ENCODE measurements at regions not wholly inside any gene's neighbourhood (a gene's known extent, or its start where the extent isn't known, plus 50 kb on each side); places are given as distances from the start of the nearest gene placed in this dataset.

GRCh38 chr13:48910686-48911085, 65.0 kb upstream of the FNDC3A start:
- Mint-ChIP-seq H3K4me3 (no peak overlapping the region), H3K4me1 (no peaks in the 10 kb centered on the region), H3K36me3 (ENCODE audit: low read depth) (no peaks in the 10 kb centered on the region), H3K27ac (no peak overlapping the region), H3K27me3 (peaks cover 3% of the 10 kb centered on the region), H3K9me3 (peaks cover 4% of the 10 kb centered on the region)
- DNase-seq, result no peak
- POLR2A ChIA-PET, result no interaction called here
- CTCF ChIA-PET, result interaction anchor here (1.1 kb wide), 1 partner anchor 10 kb away, joined by 3 read pairs; no protein-coding TSS in a partner anchor

- no peak for DNase-seq
- POLR2A ChIA-PET, result no interaction called here
- no peak overlapping the region for H3K27ac Mint-ChIP-seq
- H3K9me3 Mint-ChIP-seq, result peaks cover 16% of the 10 kb centered on the region
- H3K36me3 Mint-ChIP-seq (ENCODE audit: low read depth), result no peaks in the 10 kb centered on the region
- no peaks in the 10 kb centered on the region for H3K4me1 Mint-ChIP-seq
- CTCF ChIA-PET, result no interaction called here
- H3K27me3 Mint-ChIP-seq, result no peaks in the 10 kb centered on the region
- no peak overlapping the region for H3K4me3 Mint-ChIP-seq
Measured at GRCh38 chr13:48919751-48920150, 56.0 kb upstream of the FNDC3A start.

GRCh38 chr13:48920730-48921129, 55.0 kb upstream of the FNDC3A start:
- H3K4me3 Mint-ChIP-seq, result no peak overlapping the region
- H3K27me3 Mint-ChIP-seq, result no peaks in the 10 kb centered on the region
- H3K27ac Mint-ChIP-seq, result no peak overlapping the region
- no peak for DNase-seq
- peaks cover 11% of the 10 kb centered on the region for H3K9me3 Mint-ChIP-seq
- H3K4me1 Mint-ChIP-seq, result no peaks in the 10 kb centered on the region
- ChIA-PET POLR2A (no interaction called here), CTCF (interaction anchor here (0.7 to 1.2 kb wide), 4 partner anchors 10 to 87 kb away, joined by 3 read pairs; no protein-coding TSS in a partner anchor)
- no peaks in the 10 kb centered on the region for H3K36me3 Mint-ChIP-seq (ENCODE audit: low read depth)

GRCh38 chr13:48923376-48923775, 52.3 kb upstream of the FNDC3A start:
- POLR2A ChIA-PET, result no interaction called here
- peaks cover 7% of the 10 kb centered on the region for H3K9me3 Mint-ChIP-seq
- H3K27ac Mint-ChIP-seq, result no peak overlapping the region

GRCh38 chr13:48925001-48925400, 50.7 kb upstream of the FNDC3A start:
- ChIA-PET CTCF (no interaction called here), POLR2A (no interaction called here)
- Mint-ChIP-seq H3K9me3 (peaks cover 7% of the 10 kb centered on the region), H3K27ac (no peak overlapping the region), H3K4me1 (no peaks in the 10 kb centered on the region), H3K4me3 (no peak overlapping the region), H3K27me3 (no peaks in the 10 kb centered on the region), H3K36me3 (ENCODE audit: low read depth) (no peaks in the 10 kb centered on the region)
- no peak for DNase-seq

More at GRCh38 chr13:48923376-48923775, 52.3 kb upstream of the FNDC3A start:
- no peaks in the 10 kb centered on the region for H3K4me1 Mint-ChIP-seq
- H3K4me3 Mint-ChIP-seq, result no peak overlapping the region
- no peaks in the 10 kb centered on the region for H3K27me3 Mint-ChIP-seq
- no peak for DNase-seq
- CTCF ChIA-PET, result interaction anchor here (0.6 kb wide), 2 partner anchors 425 to 954 kb away, joined by 3 to 4 read pairs; no protein-coding TSS in a partner anchor
- H3K36me3 Mint-ChIP-seq (ENCODE audit: low read depth), result no peaks in the 10 kb centered on the region

Measured in activated CD4-positive, alpha-beta T cell treated with anti-CD3 and anti-CD28 coated beads, Interleukin-2, amount 10 ng/mL, durations not matched to agents 7 days and 5 days (primary cell).